H1 (cell line): ENCODE measurements at regions not wholly inside any gene's neighbourhood (a gene's known extent, or its start where the extent isn't known, plus 50 kb on each side); places are given as distances from the start of the nearest gene placed in this dataset.

Experiments used
- FOSL1 ChIP-seq: IDR thresholded peaks from 2 replicates; pipeline ENCODE4 v1.6.1; 2011; ENCODE audit warnings: mild to moderate bottlenecking, low read depth, low read length, moderate library complexity; ENCODE audit not compliant: insufficient read depth
- HDAC6 ChIP-seq: IDR thresholded peaks from one replicate; pipeline ENCODE4 v1.7.1; 2012; ENCODE audit warnings: low read depth, mild to moderate bottlenecking, inconsistent platforms, low read length, moderate library complexity

GRCh38 chr5:162503796-162504195, 436.2 kb downstream of the GABRG2 start (continued):
- TF ChIP-seq HDAC6 (no peak), FOSL1 (no peak)
